ENCODE measurements at regions not wholly inside any gene's neighbourhood (a gene's known extent, or its start where the extent isn't known, plus 50 kb on each side); places are given as distances from the start of the nearest gene placed in this dataset.

GRCh38 chr9:94159069-94159939 is 75.0 kb downstream of the PTPDC1 start:
- no peak for DNase-seq

- DNase-seq, result no peak
Observed at GRCh38 chr9:94160594-94161501, 76.6 kb downstream of the PTPDC1 start.

GRCh38 chr9:94161673-94162072 is 77.4 kb downstream of the PTPDC1 start:
- DNase-seq, result no peak

- DNase-seq, result no peak
Observed at GRCh38 chr9:94164806-94165549, 80.7 kb downstream of the PTPDC1 start.

- peak; percentile 96 for DNase-seq
Observed at GRCh38 chr9:94165592-94166235, 81.5 kb downstream of the PTPDC1 start.

- DNase-seq, result peak; percentile 94
Observed at GRCh38 chr9:94166236-94166975, 82.1 kb downstream of the PTPDC1 start.

- peak; percentile 42 for DNase-seq
Observed at GRCh38 chr9:94166976-94167346, 82.7 kb downstream of the PTPDC1 start.

GRCh38 chr9:94167376-94167890 is 83.2 kb downstream of the PTPDC1 start:
- DNase-seq, result no peak

GRCh38 chr9:94168203-94169000 is 84.1 kb downstream of the PTPDC1 start:
- DNase-seq, result no peak

GRCh38 chr9:94169968-94170367 is 85.7 kb downstream of the PTPDC1 start:
- DNase-seq, result no peak

- no peak for DNase-seq
Observed at GRCh38 chr9:94173632-94174031, 85.5 kb upstream of the ZNF169 start.

- no peak for DNase-seq
Observed at GRCh38 chr9:94174164-94174563, 84.9 kb upstream of the ZNF169 start.

GRCh38 chr9:94175669-94176068 is 83.4 kb upstream of the ZNF169 start:
- no peak for DNase-seq

- DNase-seq, result no peak
Observed at GRCh38 chr9:94176608-94177007, 82.5 kb upstream of the ZNF169 start.

- DNase-seq, result no peak
Observed at GRCh38 chr9:94178927-94179326, 80.2 kb upstream of the ZNF169 start.

- no peak for DNase-seq
Observed at GRCh38 chr9:94181408-94182181, 77.5 kb upstream of the ZNF169 start.

- DNase-seq, result no peak
Observed at GRCh38 chr9:94182532-94182931, 76.6 kb upstream of the ZNF169 start.

- DNase-seq, result no peak
Observed at GRCh38 chr9:94183240-94183999, 75.7 kb upstream of the ZNF169 start.

GRCh38 chr9:94188246-94188645 is 70.9 kb upstream of the ZNF169 start:
- no peak for DNase-seq

Data from amniotic stem cell (primary cell).